BE2C (cell line): ENCODE measurements at regions not wholly inside any gene's neighbourhood (a gene's known extent, or its start where the extent isn't known, plus 50 kb on each side); places are given as distances from the start of the nearest gene placed in this dataset.
"Not testable (repeated sequence)": the region's sequence is repeated elsewhere in the genome, so short reads cannot be mapped to it uniquely, and the experiment has no call there.

Experiments
- DNase-seq: peaks from one replicate; pipeline ENCODE4 v3.0.0-alpha.2; 2020
- H3K27me3 ChIP-seq: fragments of 250-450 bp; sonication (Bioruptor Pico); 2 replicates; pipeline ENCODE4 v1.5.1; 2020; ENCODE audit warnings: mild to moderate bottlenecking
- H3K36me3 ChIP-seq: fragments of 250-450 bp; sonication (Bioruptor Pico); 2 replicates; pipeline ENCODE4 v1.5.1; 2020; ENCODE audit warnings: mild to moderate bottlenecking
- H3K4me1 ChIP-seq: fragments of 250-450 bp; sonication (Bioruptor Pico); 2 replicates; pipeline ENCODE4 v1.5.1; 2020
- H3K4me3 ChIP-seq: 2 replicates; pipeline ENCODE4 v1.5.1; 2011; ENCODE audit warnings: low read depth, low read length
- H3K9me3 ChIP-seq: fragments of 250-450 bp; sonication (Bioruptor Pico); 2 replicates; pipeline ENCODE4 v1.5.1; 2020
- TF ChIP-seq, protein P1 (sequence below): IDR thresholded peaks from 2 replicates; pipeline ENCODE4 v1.5.1; 2012; ENCODE audit warnings: mild to moderate bottlenecking, low read depth, low read length

DNA sequence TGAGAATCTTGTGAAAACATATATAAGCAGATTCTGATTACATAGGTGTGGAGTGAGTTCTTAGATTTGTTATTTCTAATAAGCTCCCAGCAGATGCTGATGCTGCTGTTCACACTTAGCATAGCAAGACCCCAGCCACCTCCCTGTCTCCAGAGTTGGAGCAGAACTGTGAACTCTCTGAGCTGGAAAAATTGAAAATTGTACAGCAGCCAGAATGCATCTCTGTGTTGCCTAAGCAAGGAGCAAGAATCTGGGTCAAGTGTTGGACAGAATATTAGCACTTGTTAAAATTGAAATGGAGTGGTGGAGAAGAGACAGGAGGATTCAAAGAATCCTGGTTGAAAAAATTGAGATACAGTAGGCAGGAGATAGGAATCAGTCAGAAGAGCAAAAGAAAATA is 146.6 kb upstream of the FAM47C start:
- no peak for DNase-seq

DNA sequence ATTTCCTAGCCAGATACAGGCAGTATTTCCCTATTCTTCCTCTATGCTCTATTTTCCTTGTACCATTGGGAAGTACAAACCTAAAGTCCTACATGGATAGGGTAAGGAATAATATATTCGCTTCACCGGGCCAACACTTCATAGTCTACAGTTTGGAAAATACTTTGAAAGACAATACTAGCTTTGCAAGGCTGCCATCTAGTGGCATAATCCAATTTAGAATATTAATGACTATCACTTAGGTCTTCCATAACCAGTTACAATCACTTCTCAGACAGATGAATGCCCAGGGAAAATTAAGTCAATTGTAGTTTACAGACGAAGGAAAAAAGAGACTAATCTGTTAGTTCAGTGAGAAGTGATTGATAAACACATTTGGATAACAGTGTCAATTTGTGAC is 141.0 kb upstream of the FAM47C start:
- H3K4me3 ChIP-seq = no peak overlapping the region
- H3K9me3 ChIP-seq = no peaks in the 10 kb centered on the region
- DNase-seq = no peak
- no peaks in the 10 kb centered on the region for H3K27me3 ChIP-seq
- no peaks in the 10 kb centered on the region for H3K36me3 ChIP-seq
- TF ChIP-seq, protein P1, sequence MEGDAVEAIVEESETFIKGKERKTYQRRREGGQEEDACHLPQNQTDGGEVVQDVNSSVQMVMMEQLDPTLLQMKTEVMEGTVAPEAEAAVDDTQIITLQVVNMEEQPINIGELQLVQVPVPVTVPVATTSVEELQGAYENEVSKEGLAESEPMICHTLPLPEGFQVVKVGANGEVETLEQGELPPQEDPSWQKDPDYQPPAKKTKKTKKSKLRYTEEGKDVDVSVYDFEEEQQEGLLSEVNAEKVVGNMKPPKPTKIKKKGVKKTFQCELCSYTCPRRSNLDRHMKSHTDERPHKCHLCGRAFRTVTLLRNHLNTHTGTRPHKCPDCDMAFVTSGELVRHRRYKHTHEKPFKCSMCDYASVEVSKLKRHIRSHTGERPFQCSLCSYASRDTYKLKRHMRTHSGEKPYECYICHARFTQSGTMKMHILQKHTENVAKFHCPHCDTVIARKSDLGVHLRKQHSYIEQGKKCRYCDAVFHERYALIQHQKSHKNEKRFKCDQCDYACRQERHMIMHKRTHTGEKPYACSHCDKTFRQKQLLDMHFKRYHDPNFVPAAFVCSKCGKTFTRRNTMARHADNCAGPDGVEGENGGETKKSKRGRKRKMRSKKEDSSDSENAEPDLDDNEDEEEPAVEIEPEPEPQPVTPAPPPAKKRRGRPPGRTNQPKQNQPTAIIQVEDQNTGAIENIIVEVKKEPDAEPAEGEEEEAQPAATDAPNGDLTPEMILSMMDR = peak; percentile 43
- H3K4me1 ChIP-seq = no peaks in the 10 kb centered on the region

More for the DNA sequence above, 146.6 kb upstream of the FAM47C start:
- TF ChIP-seq, protein P1 = no peak
- no peaks in the 10 kb centered on the region for H3K9me3 ChIP-seq
- H3K27me3 ChIP-seq = no peaks in the 10 kb centered on the region
- H3K4me1 ChIP-seq = no peaks in the 10 kb centered on the region
- H3K4me3 ChIP-seq = no peak overlapping the region
- H3K36me3 ChIP-seq = no peaks in the 10 kb centered on the region

DNA sequence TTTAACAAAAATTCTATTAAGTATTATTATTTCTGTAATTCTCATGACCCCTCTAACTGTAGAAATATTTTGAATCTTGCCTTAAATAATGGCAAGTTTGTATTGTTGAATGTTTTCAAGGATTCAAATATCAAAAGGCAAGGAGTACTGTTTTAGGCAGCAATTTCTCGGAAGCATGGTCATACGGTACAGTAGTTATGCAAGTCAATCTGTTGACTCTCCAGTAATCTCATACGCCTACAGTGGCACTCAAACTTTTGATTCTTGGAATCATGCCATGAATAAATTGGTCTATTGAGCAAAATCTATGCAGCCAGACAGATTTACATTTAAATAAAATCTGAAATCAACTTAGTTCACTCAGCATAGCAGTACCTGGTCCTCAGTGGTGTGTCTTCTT is 139.6 kb upstream of the FAM47C start:
- H3K4me3 ChIP-seq = no peak overlapping the region
- no peaks in the 10 kb centered on the region for H3K9me3 ChIP-seq
- no peak for DNase-seq
- H3K36me3 ChIP-seq = no peaks in the 10 kb centered on the region
- H3K27me3 ChIP-seq = no peaks in the 10 kb centered on the region
- no peaks in the 10 kb centered on the region for H3K4me1 ChIP-seq
- TF ChIP-seq, protein P1 = no peak

DNA sequence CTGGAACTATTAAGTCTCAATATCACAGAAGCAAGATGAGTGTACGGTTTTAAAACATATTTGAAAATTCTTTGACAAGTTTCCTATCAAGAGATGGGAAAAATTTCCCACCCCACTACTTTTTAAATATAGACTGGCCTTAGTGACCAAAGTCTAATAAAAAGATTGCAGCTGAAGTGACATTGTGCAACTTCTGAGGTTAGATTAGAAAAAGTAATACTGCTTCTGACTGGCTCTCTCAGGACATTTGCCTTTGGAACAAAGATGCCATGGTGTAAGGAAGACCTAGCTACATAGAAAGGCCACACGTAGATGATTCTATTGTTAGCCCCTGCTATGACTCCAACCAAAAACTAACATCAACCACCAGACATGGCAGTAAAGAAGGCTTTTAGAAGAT is 138.7 kb upstream of the FAM47C start:
- no peaks in the 10 kb centered on the region for H3K9me3 ChIP-seq
- H3K27me3 ChIP-seq = no peaks in the 10 kb centered on the region
- no peaks in the 10 kb centered on the region for H3K4me1 ChIP-seq
- no peaks in the 10 kb centered on the region for H3K36me3 ChIP-seq
- TF ChIP-seq, protein P1 = no peak
- no peak for DNase-seq
- H3K4me3 ChIP-seq = no peak overlapping the region

DNA sequence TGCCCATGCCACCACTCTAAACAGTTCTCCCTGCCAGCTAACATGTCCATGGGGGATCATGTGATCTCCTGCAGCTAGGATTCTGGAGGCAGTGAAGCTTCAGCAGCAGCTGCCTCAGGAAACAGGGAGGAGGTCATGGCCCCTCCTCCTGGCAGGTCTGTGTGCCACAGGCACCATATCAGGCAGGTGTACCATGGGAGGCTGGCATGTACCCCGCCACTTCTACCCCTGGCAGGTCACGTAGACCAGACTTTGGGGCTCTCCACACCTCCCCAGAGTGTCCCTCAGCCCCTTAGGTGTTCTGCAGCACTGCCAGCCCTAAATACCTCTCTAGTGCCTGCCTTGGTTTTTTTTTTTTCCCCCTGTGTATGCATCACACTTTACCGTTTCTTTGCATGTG is 110.5 kb upstream of the FAM47C start:
- Histone ChIP-seq H3K36me3 (no peaks in the 10 kb centered on the region), H3K4me3 (no peak overlapping the region), H3K4me1 (no peaks in the 10 kb centered on the region), H3K9me3 (no peaks in the 10 kb centered on the region), H3K27me3 (no peaks in the 10 kb centered on the region)
- TF ChIP-seq, protein P1 = no peak
- no peak for DNase-seq

DNA sequence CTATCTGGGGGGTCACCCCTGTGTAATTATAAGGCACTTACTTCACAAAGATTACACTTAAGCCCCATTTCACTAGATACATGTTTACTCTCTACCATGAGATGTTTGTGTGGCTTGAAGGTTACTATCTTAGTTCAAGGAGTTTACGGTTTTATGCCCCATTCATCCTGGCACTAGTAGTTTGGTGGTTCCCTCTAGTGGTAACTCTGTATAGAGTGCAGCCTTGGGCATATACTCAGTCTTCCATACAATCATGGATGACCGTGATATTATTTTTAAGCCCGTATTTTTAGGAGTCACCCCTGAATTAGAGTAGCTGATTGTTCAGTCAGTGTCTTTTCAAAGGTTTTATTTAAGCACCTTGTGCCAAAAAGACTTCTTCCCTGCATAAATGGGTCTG is 109.9 kb upstream of the FAM47C start:
- no peak for DNase-seq
- no peak overlapping the region for H3K4me3 ChIP-seq
- TF ChIP-seq, protein P1 = peak; percentile 72
- H3K36me3 ChIP-seq = no peaks in the 10 kb centered on the region
- H3K4me1 ChIP-seq = no peaks in the 10 kb centered on the region
- no peaks in the 10 kb centered on the region for H3K27me3 ChIP-seq
- no peaks in the 10 kb centered on the region for H3K9me3 ChIP-seq

DNA sequence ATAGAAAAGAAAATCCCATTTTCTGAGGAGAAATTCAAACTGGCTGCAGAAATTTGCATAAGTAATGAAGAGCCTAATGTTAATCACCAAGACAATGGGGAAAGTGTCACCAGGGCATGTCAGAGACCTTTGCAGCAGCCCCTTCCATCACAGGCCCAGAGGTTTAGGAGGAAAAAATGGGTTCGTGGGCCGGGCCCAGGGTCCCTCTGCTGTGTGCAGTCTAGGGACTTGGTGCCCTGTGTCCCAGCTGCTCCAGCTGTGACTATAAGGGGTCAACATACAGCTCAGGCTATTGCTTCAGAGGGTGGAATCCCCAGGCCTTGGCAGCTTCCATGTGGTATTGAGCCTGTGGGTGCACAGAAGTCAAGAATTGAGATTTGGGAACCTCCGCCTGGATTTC is 103.6 kb upstream of the FAM47C start:
- not testable (repeated sequence) for H3K9me3 ChIP-seq, H3K36me3 ChIP-seq, DNase-seq, H3K27me3 ChIP-seq, H3K4me1 ChIP-seq, H3K4me3 ChIP-seq
